Activated CD4-positive, alpha-beta T cell treated with anti-CD3 and anti-CD28 coated beads, Interleukin-2, amount 50 U/mL, for 24 hours (primary cell): ENCODE measurements at regions not wholly inside any gene's neighbourhood (a gene's known extent, or its start where the extent isn't known, plus 50 kb on each side); places are given as distances from the start of the nearest gene placed in this dataset.

ENCODE experiments used
- DNase-seq, 2 donors: peaks; one replicate each; pipeline ENCODE4 v3.0.0-alpha.2; 2020; ENCODE audit warnings: low read depth in 1 of 2, low spot score in 1 of 2

GRCh38 chr4:178712486-178712885 lies 1270.2 kb upstream of the AGA start:
- no peak for DNase-seq

GRCh38 chr4:178738026-178738425 lies 1295.8 kb upstream of the AGA start:
- no peak for DNase-seq

GRCh38 chr4:178745203-178745602 lies 1303.0 kb upstream of the AGA start:
- DNase-seq, result no peak

GRCh38 chr4:178752954-178753525 lies 1310.8 kb upstream of the AGA start:
- no peak for DNase-seq

- no peak for DNase-seq
These were observed 1336.3 kb upstream of the AGA start for GRCh38 chr4:178778496-178778895.

- no peak for DNase-seq
These were observed 1339.5 kb upstream of the AGA start for GRCh38 chr4:178781779-178782178.

- DNase-seq, result no peak
These were observed 1342.3 kb upstream of the AGA start for GRCh38 chr4:178784491-178784890.

GRCh38 chr4:178789279-178789678 lies 1347.0 kb upstream of the AGA start:
- DNase-seq, result no peak

- no peak for DNase-seq
These were observed 1357.0 kb upstream of the AGA start for GRCh38 chr4:178799204-178799603.

GRCh38 chr4:178808106-178808505 lies 1365.9 kb upstream of the AGA start:
- DNase-seq, result no peak

GRCh38 chr4:178809921-178810320 lies 1367.7 kb upstream of the AGA start:
- DNase-seq, result no peak

- DNase-seq, result no peak
These were observed 1369.1 kb upstream of the AGA start for GRCh38 chr4:178811356-178811755.

GRCh38 chr4:178812866-178813265 lies 1370.6 kb upstream of the AGA start:
- no peak for DNase-seq

GRCh38 chr4:178814908-178815307 lies 1372.7 kb upstream of the AGA start:
- no peak for DNase-seq

GRCh38 chr4:178823673-178824295 lies 1381.5 kb upstream of the AGA start:
- DNase-seq, result no peak

- DNase-seq, result no peak
These were observed 1394.6 kb upstream of the AGA start for GRCh38 chr4:178836865-178837264.

- no peak for DNase-seq
These were observed 1396.5 kb upstream of the AGA start for GRCh38 chr4:178838776-178839175.

GRCh38 chr4:178856139-178856800 lies 1414.0 kb upstream of the AGA start:
- no peak for DNase-seq

GRCh38 chr4:178871476-178871875 lies 1429.2 kb upstream of the AGA start:
- no peak for DNase-seq

- DNase-seq, result no peak
These were observed 1439.7 kb upstream of the AGA start for GRCh38 chr4:178881937-178882336.

- no peak for DNase-seq
These were observed 1451.9 kb upstream of the AGA start for GRCh38 chr4:178894126-178894525.

GRCh38 chr4:178899084-178899483 lies 1456.8 kb upstream of the AGA start:
- DNase-seq, result no peak

- no peak for DNase-seq
These were observed 1475.5 kb upstream of the AGA start for GRCh38 chr4:178917756-178918155.
